Thoracic aorta (tissue), 2 donors: ENCODE measurements at regions not wholly inside any gene's neighbourhood (a gene's known extent, or its start where the extent isn't known, plus 50 kb on each side); places are given as distances from the start of the nearest gene placed in this dataset.

Experiments
- ATAC-seq: fragments of 150-250 bp; one replicate; pipeline ENCODE4 v1.8.0; 2017; ENCODE audit warnings: low read depth; ENCODE audit not compliant: insufficient number of reproducible peaks, low FRiP score
- DNase-seq: peaks from one replicate; pipeline ENCODE4 v3.0.0-alpha.2; 2020; ENCODE audit warnings: low spot score
- H3K27ac ChIP-seq, 2 donors: fragments of 200-600 bp; sonication (generic); 1 replicate in 1 of 2; 2 replicates in 1 of 2; pipeline ENCODE4 v1.5.1; 2016; ENCODE audit warnings: mild to moderate bottlenecking in 2 of 2, moderate library complexity in 2 of 2
- H3K27me3 ChIP-seq: fragments of 200-600 bp; sonication (generic); replicated peaks from 2 replicates; pipeline ENCODE4 v1.6.0; 2016; ENCODE audit warnings: mild to moderate bottlenecking; ENCODE audit not compliant: insufficient read depth
- H3K36me3 ChIP-seq: fragments of 200-600 bp; sonication (generic); one replicate; pipeline ENCODE4 v1.5.1; 2016
- H3K4me1 ChIP-seq, 2 donors: fragments of 200-600 bp; sonication (generic); 1 replicate in 1 of 2; 2 replicates in 1 of 2; pipeline versions ENCODE4 v1.5.1 to v1.6.0; 2016; ENCODE audit warnings: low read depth in 2 of 2, mild to moderate bottlenecking in 1 of 2; ENCODE audit not compliant: control insufficient read depth in 1 of 2
- H3K4me3 ChIP-seq: fragments of 200-600 bp; sonication (generic); 2 replicates; pipeline ENCODE4 v1.5.1; 2016; ENCODE audit warnings: mild to moderate bottlenecking
- H3K9me3 ChIP-seq: fragments of 200-600 bp; sonication (generic); 2 replicates; pipeline ENCODE4 v1.5.1; 2016
- TF ChIP-seq, protein P1 (sequence below): fragments of 200-600 bp; sonication (generic); IDR thresholded peaks from one replicate; pipeline ENCODE4 v1.5.1; 2019; ENCODE audit warnings: antibody characterized with exemption

DNA sequence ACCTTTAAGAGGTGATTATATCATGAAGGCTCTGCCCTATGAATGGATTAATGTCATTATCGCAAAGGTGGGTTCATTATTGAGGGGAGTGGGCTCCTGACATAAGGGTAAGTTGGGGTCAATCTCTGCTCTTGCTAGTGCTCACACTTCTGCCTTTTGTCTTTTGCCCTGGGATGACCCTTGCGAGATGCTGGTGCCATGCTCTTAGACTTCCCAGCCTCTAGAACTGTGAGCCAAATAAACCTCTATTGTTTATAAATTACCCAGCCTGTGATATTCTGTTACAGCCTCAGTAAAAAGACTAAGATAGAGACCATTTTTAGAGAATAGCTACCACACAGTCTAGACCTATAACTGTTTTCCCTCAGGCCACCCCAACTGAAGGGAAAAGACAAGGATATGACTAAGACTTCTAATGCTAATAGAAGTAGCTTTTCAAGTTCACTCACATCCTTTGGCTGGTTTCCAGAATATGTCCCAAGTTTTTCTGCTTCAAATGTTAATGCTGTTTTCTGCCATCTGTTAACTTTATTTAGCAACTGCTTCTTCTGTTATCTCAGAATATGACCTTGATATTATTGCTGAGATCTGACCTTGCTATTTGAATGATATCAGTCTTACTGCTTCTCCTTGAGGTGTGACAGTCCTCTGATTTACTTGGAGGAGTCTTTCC, 65.1 kb upstream of the STAM2 start:
- TF ChIP-seq, protein P1, sequence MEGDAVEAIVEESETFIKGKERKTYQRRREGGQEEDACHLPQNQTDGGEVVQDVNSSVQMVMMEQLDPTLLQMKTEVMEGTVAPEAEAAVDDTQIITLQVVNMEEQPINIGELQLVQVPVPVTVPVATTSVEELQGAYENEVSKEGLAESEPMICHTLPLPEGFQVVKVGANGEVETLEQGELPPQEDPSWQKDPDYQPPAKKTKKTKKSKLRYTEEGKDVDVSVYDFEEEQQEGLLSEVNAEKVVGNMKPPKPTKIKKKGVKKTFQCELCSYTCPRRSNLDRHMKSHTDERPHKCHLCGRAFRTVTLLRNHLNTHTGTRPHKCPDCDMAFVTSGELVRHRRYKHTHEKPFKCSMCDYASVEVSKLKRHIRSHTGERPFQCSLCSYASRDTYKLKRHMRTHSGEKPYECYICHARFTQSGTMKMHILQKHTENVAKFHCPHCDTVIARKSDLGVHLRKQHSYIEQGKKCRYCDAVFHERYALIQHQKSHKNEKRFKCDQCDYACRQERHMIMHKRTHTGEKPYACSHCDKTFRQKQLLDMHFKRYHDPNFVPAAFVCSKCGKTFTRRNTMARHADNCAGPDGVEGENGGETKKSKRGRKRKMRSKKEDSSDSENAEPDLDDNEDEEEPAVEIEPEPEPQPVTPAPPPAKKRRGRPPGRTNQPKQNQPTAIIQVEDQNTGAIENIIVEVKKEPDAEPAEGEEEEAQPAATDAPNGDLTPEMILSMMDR: no peak
- peaks cover 0 to 7% of the 10 kb centered on the region in 2 donors for H3K4me1 ChIP-seq
- ATAC-seq (no peak), DNase-seq (no peak)
- H3K9me3 ChIP-seq: peaks cover 9% of the 10 kb centered on the region
- H3K27ac ChIP-seq: no peak overlapping the region
- no peak overlapping the region for H3K4me3 ChIP-seq
- no peaks in the 10 kb centered on the region for H3K36me3 ChIP-seq
- H3K27me3 ChIP-seq: no peaks in the 10 kb centered on the region

DNA sequence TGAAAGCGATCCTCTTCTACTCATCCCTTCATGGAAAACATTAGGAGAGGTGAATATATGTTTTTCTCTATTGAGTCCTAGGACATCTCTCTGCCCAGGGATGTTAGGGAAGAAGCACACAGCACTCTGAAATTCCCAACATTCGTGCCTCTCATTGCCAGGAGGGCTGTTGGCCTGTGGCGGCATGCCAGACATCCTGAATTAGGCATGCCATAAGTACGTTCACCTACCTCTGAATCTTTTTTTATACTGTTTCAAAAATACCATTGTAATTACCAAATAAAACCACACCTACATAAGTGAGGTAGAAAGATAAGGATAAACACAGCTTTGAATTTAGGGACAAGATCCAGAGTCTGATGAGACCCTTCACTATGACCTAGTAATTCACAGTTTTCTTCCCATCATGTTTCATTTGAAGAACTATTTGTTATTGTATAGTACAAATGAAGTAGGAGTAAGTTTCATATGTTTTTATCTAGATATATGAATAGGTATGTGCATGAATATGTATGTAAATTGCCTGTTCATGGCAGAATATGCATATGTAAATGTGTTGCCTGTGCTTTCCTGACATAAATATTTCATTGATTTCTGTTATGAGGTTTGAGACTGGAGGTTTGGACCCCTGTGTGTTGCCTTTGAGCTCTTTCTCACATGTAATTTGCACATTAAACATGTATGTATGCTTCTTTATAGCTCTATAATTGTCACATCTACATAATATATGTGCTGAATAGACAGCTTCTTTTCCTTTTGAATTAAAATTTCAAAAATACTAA, 66.6 kb upstream of the STAM2 start:
- Histone ChIP-seq H3K27ac (no peak overlapping the region), H3K9me3 (peaks cover 9% of the 10 kb centered on the region), H3K4me1 (peaks cover 7 to 17% of the 10 kb centered on the region in 2 donors), H3K4me3 (no peak overlapping the region), H3K36me3 (no peaks in the 10 kb centered on the region), H3K27me3 (no peaks in the 10 kb centered on the region)
- TF ChIP-seq, protein P1: no peak
- ATAC-seq: no peak
- DNase-seq: no peak

DNA sequence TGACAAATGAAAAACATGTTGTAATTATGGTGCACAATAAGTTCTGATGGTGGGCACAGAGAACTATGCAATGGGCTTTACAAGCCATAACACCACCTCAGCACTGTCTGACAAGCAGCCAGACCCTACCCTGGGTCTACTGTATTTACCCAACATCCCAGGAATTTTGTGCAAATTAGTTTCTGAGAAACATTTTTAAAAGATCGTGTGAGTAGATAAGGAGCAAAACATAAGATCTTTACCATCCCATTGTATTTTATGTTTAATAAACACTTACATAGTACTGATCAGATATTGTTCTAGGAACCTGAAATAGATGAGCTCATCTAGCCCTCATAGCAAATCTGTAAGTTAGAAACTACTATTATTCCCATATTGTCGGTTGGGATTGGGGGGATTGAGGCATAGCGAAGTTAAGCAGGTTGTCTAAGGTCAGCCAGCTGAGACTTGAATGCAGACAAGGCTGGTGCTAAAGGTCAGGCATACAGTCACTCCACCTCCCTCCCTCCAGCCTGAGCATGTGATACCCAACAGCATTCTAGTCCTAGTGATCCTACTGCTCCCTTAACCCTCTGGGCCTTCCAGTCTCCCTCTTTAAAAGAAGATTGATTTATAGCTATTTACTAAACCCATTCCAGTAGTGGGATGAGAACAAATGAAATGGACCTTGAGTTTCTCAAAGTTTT, 67.4 kb upstream of the STAM2 start:
- Histone ChIP-seq H3K4me3 (no peak overlapping the region), H3K9me3 (peaks cover 9% of the 10 kb centered on the region), H3K27me3 (no peaks in the 10 kb centered on the region), H3K27ac (no peak overlapping the region), H3K36me3 (no peaks in the 10 kb centered on the region), H3K4me1 (peaks cover 7 to 17% of the 10 kb centered on the region in 2 donors)
- ATAC-seq (no peak), DNase-seq (no peak)
- TF ChIP-seq, protein P1: no peak

DNA sequence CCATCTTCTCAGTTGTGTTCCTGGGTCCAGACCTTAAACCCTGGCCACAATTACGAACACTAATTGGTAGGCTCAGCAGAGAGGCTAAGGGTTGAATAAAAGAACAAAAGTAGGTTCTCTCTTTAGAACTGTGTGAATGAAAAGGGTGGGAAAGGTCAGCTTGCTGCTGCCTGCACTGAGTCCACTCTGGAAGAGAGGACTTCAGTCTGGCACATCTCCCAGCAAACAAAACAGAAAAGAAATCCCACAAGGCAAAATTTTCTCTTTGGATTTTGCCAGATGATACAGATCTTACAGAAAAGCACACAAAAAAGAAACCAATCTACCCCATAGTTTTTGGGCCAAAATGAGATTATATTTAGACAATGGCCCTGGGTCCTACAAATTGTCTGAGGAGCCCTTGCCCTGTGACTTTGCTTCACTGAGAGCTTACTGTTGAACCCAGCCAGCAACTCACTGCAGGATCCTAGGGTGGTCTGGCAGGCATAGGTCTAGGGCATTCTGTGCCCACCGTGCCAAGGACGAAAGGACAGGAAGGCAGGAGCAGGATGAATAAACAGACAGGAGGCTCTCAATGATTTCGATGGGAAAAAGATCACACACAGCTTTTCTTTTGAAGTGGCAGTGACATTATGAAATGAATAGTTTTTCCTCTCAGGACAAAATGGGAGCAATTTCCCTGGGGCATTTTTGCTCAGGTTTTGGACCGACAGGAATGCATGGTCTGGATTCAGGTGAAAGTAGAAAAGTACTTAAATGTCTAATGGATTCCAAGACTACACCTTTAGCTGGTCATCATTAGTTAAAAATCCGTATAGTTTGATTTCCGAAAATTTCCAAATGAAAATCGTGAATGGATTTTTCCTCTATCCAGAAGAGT, 68.4 kb upstream of the STAM2 start:
- no peak for ATAC-seq
- Histone ChIP-seq H3K4me1 (peaks cover 7 to 17% of the 10 kb centered on the region in 2 donors), H3K9me3 (peaks cover 9% of the 10 kb centered on the region), H3K4me3 (no peak overlapping the region), H3K36me3 (no peaks in the 10 kb centered on the region), H3K27ac (no peak overlapping the region), H3K27me3 (no peaks in the 10 kb centered on the region)
- TF ChIP-seq, protein P1: no peak
- no peak for DNase-seq
